Mucosa of gallbladder (tissue), 1 donor: ENCODE measurements at regions not wholly inside any gene's neighbourhood (a gene's known extent, or its start where the extent isn't known, plus 50 kb on each side); places are given as distances from the start of the nearest gene placed in this dataset.
A peak's percentile ranks its signal among the peaks of the same experiment; 100 is the strongest.

ENCODE experiments used
- DNase-seq: peaks from one replicate; pipeline ENCODE4 v3.0.0-alpha.2; 2020; ENCODE audit warnings: low spot score
- donor health status: DM: no; HTN: no; CAD: no.

DNA sequence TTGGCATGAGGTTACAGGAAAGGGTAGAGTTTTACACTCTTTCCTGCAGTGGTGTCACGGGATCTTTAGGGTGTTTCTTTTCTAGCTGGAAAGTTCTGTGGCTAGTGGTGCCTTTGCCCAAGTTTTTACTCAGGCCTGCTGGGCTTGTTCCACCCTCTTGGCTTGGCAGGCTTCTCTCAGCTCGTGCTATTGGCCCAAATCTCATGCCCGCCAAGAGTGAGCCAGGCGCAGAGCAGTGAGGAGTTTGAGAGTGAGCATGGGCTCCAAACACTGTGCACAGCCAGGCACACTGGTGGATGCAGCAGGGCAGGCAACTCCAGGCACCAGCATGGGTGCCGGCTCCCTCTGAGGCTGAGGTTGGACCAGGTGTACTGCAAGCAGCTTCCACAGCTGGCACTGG, 206.5 kb downstream of the SAMD5 start:
- DNase-seq: no peak

DNA sequence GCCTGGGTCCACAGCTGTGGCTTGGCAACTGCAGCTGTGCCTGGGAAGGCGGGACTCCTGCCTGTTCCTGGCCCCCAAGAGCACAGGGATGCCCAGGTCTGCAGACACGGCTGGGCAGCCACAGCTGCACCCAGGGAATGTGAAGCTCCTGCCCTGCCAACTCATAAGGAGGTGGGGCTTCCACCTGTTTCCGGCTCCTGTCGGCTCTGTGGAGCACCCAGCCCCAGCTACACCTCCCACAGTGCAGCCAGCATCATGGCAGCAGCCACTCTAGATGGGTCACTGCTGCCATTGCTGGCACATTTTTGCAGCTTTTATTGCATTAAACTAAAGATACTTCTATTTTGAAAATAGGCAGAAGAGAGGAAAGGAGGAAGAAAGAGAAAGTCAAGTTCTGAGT, 207.9 kb downstream of the SAMD5 start:
- DNase-seq: no peak

DNA sequence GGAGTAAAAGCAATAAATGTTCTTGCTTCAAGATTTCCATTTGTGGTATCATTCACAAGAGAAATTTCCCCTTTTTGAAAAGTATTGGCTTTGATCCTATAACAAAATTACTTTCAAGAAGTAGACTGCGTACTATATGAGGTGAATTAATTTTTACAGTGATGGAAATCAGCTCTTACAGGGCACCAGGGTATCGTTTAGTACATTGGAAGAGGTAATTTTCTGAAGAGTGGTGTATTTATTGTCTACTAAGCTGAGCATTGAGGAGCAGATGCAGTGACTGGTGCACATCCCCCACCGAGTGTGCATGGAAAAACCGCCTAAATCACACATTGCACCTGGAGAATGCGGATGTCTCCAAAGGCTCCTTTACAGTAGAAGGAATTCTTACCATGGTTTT, 209.5 kb downstream of the SAMD5 start:
- no peak for DNase-seq

DNA sequence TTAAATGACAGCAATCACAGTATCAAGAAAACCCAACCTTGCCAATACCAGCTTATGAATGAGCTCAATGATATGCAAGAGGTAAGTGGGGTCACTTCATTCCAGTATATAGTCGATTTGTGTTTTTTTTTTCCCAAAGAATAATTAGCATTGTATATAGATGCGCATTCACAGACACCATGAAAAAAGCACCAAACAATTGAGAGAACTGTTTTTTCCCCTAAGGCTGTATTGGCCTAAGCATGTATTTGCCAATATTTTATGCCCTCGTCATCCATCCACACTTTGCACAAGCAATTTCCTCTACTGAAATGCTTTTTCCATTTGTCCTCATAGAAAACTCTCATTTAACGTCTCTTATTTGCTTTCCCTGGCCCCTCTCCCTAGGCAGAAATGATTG, 213.7 kb downstream of the SAMD5 start:
- no peak for DNase-seq

DNA sequence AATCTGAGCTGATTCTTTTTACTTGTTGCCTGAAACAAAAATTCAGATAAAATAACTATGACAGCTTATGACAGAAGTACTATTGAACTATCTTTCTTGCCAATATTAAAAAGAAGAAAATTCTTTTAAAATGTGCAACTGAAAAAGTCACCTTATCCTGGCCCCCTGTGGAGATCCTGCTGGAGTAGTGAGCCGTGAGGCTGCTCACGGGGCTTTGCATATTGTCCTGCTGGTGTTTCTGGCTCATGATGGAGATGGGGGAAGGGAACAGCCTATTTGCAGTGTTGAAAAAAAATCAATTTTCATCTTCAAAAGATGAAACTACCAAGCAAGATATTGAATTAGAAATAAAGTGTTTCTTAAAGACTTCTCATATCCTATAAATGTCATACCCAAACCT, 216.0 kb downstream of the SAMD5 start:
- no peak for DNase-seq

DNA sequence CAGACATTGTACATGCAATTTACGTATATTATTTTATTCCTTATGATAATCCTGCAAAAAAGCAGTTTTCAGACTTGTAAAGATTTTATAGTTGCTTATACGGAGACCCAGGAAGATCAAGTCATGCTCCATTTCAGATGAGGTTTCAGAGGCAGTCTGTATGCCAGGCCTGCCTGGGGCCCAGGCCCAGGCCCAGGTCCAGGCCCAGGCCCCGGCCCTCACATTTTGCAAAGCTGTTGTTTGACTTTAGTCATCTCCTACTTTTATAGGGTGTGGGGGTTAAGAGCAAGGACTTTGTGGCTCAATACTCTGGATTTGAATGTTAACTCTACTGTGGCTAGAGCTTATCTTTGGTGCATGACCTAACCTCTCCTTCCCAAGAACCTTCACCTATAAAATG, 217.9 kb downstream of the SAMD5 start:
- DNase-seq: no peak

DNA sequence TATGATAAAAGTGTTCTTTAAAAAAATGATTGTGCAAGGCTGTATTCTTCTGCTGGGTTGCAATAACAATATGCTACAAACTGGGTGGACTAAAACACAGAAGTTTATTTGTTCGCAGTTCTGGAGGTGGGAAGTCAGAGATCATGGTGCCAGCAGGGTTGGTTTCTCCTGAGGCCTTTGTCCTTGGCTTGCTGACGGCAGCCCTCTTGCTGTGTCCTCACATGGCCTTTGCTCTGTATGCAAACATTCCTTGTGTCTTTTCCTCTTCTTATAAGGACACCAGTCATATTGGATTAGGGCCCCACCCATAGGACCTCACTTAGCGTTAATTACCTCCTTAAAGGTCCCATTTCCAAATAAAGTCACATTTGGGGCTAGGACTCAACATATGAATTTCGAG, 220.4 kb downstream of the SAMD5 start:
- no peak for DNase-seq

DNA sequence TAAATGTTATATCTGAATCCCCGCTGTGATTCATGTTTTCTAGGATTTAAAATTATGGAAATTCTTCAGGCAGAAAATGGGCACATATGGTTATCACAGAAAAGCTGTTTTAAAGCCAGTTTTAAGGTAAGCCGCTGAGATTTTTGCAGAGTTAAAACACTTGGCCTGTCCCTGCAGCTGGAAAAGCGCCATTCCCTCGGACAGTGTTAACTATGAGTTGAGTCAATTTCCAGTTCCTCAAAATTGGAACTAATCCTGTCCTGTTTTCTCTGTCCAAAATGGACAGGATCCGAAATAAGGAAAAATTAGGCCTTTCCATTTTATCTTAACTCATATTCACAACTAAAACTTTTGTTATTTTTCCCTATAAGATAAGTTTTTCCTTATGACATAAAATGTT, 225.2 kb downstream of the SAMD5 start:
- no peak for DNase-seq

DNA sequence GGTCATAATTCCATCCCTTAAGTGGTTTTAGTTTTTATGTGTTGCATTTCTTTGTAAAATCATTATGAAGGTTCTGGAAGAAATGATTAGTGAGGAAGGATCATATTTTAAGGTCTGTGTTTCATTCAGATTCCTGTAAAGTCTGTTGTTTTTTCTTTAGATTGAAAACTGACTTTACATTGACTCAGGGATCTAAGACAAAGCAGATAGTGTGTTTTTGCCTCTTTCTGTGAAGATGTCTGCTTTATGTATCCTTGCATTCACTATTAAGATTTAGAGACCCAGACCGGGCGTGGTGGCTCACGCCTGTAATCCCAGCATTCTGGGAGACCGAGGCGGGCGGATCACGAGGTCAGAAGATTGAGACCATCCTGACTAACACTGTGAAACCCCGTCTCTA, 225.7 kb downstream of the SAMD5 start:
- no peak for DNase-seq

DNA sequence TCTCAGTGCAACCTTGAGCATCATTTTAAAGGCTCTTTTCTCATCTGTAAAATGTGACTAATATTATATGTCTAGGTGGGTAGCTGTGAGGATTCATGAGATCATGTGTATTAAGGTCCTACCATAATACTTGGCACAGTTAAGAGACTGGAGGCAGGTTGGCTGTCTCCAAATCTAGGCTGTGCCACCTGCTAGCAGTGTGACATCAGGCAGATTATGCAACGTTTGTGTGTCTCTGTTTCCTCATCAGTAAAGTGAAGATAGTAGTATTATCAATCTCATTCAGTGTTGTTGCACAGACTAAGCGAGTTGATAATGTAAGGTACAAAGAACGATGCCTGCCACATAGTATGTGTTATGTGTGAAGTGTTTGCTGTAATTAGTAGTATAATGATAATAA, 227.4 kb downstream of the SAMD5 start:
- no peak for DNase-seq

DNA sequence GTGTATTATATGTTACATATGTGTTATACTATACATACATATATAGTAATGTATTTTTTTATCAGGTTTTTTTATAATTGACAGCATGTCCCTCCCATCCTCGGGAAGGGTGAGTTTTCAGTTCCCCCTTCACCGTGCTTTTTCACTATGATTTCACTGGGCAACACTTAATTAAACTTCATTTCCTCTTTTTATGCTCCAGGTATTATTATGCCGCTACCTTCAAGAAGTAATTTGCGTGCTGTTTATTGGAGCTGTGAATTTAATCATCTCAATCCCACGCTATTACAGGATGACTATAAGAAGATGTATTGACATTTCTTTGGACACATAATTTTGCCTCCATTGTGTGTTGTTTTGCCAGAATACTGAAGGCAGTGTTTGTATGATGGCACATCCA, 228.6 kb downstream of the SAMD5 start:
- no peak for DNase-seq

DNA sequence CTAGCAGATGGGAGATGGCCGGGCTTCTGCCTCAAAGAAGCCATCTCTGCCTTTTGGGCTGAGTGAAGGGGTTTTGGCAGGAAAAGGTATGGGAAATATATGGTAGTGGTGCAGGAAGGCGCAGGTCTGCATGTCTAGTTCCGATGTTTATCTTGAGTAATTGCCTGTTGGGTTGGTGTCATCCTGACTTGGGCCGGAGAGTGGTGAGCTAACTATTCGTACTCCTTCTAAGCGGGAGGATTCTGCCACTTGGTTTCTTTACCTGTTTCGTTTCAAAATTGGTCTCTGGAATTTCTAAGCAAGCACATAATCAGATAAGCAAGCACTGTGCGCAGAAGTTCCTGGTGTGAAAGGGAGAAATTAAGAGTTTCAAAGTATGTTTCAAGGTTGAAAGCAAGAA, 229.6 kb downstream of the SAMD5 start:
- no peak for DNase-seq

DNA sequence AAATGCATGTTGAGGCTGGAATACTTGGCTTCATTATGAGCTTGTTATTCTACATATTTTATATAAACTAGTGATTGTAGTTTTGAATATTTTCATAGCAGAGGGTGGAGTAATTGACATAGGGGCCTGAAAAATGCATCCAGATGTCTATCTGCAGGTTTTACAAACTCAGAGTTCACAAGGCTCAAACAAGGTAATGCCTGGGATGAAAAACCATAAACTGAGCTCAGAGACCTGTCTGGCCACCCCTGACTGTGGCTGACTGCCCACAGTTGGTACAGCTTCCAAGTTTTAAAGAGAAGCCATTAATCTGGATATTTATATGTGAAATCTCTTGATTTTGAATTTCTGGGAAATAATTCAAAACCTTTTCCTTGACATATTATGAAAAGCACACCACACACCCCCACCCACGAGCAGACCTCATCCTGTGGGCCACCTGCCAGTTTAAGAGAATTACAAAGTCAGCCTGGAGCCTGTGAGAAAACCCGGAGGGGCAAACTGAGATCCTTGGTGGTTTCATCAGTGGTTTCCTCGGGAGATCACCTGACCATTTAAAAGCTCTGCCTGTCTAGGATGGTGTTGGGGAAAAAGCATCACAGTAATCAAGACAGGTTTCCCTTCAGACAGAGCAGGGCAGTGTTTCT, 230.1 kb downstream of the SAMD5 start:
- DNase-seq: no peak

DNA sequence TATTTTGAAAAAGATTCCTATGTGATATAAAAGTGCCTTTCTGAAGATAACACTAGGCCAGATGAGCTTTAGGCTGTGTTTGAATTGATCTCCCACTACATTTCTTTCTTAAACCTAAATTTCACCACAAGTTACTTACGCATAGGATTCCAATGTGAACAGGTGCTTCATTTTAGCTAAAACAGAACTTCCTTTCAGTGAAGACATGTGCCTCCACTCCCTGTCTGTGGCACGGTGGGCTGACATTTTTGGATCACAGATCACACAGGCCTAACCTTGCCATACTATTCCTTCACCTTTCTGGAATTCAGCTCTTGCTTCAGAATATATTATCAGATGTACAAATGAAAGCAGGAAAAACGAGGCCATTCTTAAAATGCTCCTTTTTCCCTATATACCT, 231.8 kb downstream of the SAMD5 start:
- DNase-seq: no peak

DNA sequence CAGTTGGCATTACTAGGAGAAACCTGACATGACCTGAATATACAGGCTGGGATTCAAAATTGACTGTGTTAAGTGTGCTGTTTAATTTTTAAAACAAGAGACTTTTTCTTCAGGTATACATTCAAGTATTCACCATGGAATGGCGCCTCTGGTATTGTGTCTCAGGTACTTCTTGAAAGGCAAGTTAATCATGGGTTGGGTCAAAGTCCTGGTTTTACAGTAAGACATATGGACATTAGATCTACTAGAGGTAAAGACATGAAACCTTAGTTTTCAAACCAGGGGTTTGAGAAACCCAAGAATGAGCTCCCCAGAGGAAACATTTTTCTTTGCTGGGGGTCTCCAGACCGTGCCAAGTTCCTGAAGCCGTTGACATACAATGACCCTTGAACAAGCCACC, 232.4 kb downstream of the SAMD5 start:
- no peak for DNase-seq

DNA sequence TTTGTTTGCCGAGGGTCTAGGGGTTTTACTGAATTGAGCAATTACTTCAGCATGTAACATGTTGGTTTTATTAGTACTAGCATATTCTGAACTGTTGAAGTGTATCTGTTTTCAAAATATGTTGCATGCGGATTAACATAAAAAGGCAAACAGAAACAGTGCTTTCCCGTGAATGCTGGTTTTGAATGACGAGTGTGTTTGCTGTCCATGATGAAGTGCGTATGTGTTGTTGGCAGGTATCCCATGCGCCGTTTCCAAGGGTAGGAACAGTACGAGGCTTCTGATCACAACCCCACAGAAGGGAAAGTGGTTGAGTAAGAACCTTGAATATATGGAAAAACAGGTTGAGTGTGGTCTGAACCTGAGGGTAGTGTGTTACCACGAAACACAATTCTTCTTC, 232.9 kb downstream of the SAMD5 start:
- no peak for DNase-seq

DNA sequence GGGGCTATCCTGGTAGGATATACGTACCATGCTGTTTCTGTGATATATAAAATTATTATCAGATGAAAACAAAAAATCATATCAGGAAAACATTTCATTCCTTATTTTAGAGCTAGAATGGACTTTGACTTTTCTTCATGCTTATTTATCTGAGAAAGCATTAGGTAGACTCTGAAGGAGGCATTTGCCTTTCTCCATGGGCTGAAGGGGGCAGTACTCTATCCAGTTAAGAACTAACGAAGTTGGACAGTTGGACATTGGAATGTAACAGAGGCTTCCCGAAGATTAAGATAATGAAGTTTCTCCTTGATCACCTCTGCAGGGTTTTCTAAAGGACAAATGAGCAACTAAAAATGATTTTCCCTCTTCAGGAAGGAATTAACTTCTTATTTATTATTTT, 233.9 kb downstream of the SAMD5 start:
- DNase-seq: no peak

DNA sequence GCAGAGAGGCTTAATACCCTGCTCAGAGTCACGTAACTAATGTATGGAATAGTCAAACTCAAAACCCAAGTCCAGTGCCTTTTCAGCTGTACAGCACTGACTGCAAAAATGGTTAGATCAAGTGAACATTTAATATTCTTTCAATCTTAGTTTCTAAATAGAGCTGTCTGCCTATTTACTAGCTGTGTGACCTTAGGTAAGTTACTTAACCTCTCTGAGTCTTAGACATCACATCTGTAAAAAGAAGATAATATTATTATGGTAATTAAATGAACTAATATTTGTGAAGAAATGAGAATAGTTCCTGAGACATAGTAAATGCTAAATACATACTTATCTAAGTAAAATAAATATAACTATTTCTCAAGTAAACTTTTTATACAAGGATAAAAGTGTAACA, 235.5 kb downstream of the SAMD5 start:
- no peak for DNase-seq

DNA sequence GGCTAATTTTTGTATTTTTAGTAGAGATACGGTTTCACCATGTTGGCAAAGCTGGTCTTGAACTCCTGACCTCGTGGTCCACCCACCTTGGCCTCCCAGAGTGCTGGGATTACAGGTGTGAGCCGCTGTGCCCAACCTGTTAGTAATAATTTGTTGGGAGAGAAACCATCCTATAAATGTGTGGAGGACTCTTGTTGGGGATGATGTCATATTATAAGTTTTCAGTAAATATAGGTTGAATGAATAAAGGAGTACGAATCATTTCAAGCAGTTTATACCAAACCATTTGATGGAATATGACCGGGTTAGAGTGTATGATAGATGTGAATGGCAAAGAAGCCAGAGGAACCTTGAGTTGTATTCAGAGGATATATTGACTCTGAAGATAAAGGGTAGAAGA, 240.8 kb downstream of the SAMD5 start:
- DNase-seq: no peak

DNA sequence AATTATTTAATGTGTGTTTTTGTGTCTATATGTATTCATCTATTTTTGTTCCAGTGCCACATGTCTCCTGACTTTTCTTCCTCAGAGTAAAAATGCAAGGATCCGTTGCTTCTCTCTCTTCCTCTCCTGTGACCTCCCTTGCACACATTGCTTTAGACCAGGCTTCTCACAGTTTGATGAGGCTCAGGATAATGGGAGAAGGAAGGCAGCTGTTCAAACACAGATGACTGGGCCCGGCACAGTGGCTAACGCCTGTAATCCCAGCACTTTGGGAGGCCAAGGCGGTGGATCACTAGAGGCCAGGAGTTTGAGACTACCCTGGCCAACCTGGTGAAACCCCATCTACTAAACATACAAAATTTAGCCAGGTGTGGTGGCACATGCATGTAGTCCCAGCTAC, 241.9 kb downstream of the SAMD5 start:
- DNase-seq: no peak

DNA sequence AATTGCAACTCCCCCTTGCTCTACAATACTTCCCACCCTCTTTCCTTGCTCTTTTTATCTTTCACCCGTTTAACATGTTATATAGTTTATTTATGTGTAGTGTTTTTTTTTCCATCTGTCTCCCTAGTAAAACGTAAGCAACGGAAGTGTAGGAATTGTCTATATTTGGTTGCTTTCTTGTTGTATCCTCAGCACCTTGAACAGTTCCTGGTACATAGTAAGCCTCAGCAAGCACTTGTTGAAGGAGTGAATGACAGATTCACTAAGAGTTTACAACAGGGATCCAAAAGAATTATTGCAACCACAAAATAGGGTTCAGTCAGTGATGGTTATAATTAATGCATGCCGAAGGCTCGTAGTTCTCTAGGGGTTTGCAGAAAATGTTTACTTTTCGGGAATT, 242.7 kb downstream of the SAMD5 start:
- no peak for DNase-seq

DNA sequence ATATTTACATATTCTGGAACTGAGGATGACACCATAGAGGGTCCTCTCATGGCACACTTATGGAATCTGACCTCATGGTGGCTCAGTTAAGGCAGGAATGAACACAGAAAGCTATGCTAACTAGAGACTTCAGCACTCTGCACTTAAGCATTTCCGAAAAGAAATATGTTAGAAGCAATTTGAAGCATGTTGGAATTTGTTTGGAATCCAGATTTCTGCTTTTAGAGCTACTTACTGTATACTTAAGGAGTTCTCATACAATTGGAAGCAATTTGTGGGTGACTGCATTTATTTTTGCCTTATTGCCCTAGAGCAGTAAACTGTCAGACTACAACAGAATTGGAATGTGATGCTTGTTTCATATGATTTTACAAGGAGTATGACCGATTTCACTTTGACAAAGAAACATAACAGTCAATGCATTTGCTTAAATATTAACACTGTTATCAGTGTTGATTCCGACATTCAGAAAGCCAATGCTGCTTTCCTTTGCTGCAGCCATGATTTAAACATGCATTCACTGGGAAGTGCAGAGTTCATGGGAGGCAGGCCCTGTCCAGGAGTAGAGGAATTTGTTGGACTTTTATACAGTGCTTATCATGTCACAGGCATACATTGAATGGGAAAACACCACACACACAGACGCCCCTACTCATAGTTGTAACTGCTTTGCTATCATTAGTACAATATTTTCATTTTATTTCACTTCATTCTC, 244.4 kb downstream of the SAMD5 start:
- peak; percentile 20 for DNase-seq

DNA sequence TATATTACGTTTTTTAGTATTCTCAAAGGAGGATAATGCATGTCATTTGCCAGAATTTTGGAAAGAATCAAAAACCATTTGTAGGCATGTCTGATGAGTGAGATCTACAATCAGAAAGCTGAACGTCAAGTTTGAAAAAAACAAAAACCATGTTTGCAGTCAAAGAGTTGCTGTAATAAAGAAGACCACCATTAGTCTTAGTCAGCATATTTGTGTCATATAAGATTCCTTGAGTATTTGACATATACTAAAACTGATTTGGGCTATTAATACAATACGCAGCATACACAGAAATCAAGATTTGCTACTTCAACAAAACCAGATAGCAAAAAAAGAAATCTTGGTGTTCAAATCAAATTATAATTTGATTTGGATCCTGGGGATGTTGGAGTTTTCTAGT, 247.5 kb downstream of the SAMD5 start:
- DNase-seq: no peak

DNA sequence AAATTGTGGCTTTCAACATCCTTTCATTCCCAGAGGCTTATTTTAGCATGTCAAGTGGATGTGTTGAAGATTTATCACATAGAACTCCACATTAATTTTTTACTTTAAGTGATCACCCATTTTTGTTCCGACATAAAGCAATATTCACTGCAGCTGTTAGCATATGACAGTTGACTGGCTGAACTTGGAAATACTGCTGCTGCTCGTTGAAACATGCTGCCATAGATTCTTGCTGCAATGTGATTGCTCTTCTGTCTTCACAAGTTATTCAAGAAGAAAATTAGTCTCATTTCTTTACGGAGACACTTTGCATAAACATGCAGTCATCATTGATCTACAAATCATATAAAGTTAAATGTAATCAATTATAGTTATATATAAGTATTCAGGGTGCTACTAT, 248.4 kb downstream of the SAMD5 start:
- no peak for DNase-seq
